HepG2 (cell line): ENCODE measurements at regions not wholly inside any gene's neighbourhood (a gene's known extent, or its start where the extent isn't known, plus 50 kb on each side); places are given as distances from the start of the nearest gene placed in this dataset.

Experiments used
- ATAC-seq: fragments of 200-7000 bp; cut with Tn5 transposase; 3 replicates; pipeline ENCODE4 v1.9.1; 2020; ENCODE audit warnings: mild to moderate bottlenecking, moderate library complexity
- BruUV-seq: library from RNA; stranded (reverse); fragments of 400-500 nt; replicated peaks from 2 replicates; lab custom pipeline; 2021; lab: Mats Ljungman, UMichigan
- CTCF ChIA-PET: fragments of 300-600 bp; formaldehyde crosslinking; extraction: SDS; loops from one replicate; lab custom pipeline; 2021; ENCODE audit warnings: low total read pairs, inconsistent platforms, low intra/inter-chr PET ratio; lab: Yijun Ruan, JAX
- POLR2A ChIA-PET: fragments of 350-600 bp; sonication (Branson Sonifier 250); formaldehyde crosslinking; loops from one replicate; lab custom pipeline; 2020; ENCODE audit warnings: antibody characterized with exemption, inconsistent platforms; lab: Yijun Ruan, JAX
- DNase-seq: peaks from one replicate; pipeline ENCODE4 v3.0.0-alpha.2; 2015; ENCODE audit warnings: low spot score
- FAIRE-seq: peaks from 3 replicates; lab custom pipeline; 2011; peaks lifted over from hg19 to GRCh38; lab: Jason Lieb, UNC
- H2AFZ ChIP-seq: one replicate; pipeline ENCODE4 v1.6.1; 2011; ENCODE audit warnings: low read length, inconsistent platforms
- H3K27ac ChIP-seq: fragments of 300-600 bp; 3 replicates; pipeline ENCODE4 v1.8.0; 2011; ENCODE audit warnings: mixed run types, mild to moderate bottlenecking, mixed read lengths, low read length, inconsistent platforms; ENCODE audit not compliant: insufficient read depth; ENCODE audit errors: extremely low read length
- H3K27me3 ChIP-seq, 2 experiments: fragments of 200-600 bp in 1 of 2; 2 replicates in 1 of 2; 3 replicates in 1 of 2; pipeline versions ENCODE4 v1.6.0 to v1.8.0; 2011; ENCODE audit warnings: low read length in 2 of 2, mild to moderate bottlenecking in 2 of 2, moderate library complexity in 2 of 2, inconsistent platforms in 1 of 2; ENCODE audit not compliant: insufficient read depth in 2 of 2, control insufficient read depth in 1 of 2
- H3K36me3 ChIP-seq, 2 experiments: fragments of 200-600 bp in 1 of 2; replicated peaks in 1 of 2; 2 replicates in 1 of 2; 3 replicates in 1 of 2; pipeline versions ENCODE4 v1.5.1 to v1.8.0; 2011; ENCODE audit warnings: low read length in 2 of 2, inconsistent platforms in 1 of 2; ENCODE audit not compliant: insufficient read depth in 2 of 2, control insufficient read depth in 1 of 2
- H3K4me1 ChIP-seq: 2 replicates; pipeline ENCODE4 v1.5.1; 2012; ENCODE audit warnings: low read length, inconsistent platforms; ENCODE audit not compliant: insufficient read depth
- H3K4me2 ChIP-seq: 2 replicates; pipeline ENCODE4 v1.6.0; 2011; ENCODE audit warnings: low read depth, low read length, inconsistent platforms
- H3K4me3 ChIP-seq, 3 experiments: fragments of 200-600 bp in 1 of 3; sonication (generic), shearing (Covaris generic) in 1 of 3; replicated peaks in 1 of 3; 2 replicates each; pipeline ENCODE4 v1.5.1; 2011 to 2016; ENCODE audit warnings: low read length in 3 of 3, inconsistent platforms in 2 of 3, low read depth in 2 of 3, mild to moderate bottlenecking in 2 of 3, control low read depth in 1 of 3, mixed read lengths in 1 of 3; ENCODE audit not compliant: insufficient read depth in 1 of 3
- H3K79me2 ChIP-seq: one replicate; pipeline ENCODE4 v1.6.1; 2011; ENCODE audit warnings: low read length, inconsistent platforms; ENCODE audit not compliant: insufficient read depth
- H3K9ac ChIP-seq: 2 replicates; pipeline ENCODE4 v1.6.0; 2011; ENCODE audit warnings: mild to moderate bottlenecking, low read depth, low read length, inconsistent platforms; ENCODE audit not compliant: insufficient read depth
- H3K9me3 ChIP-seq: 2 replicates; pipeline ENCODE4 v1.5.1; 2012; ENCODE audit warnings: mild to moderate bottlenecking, low read length
- H4K20me1 ChIP-seq: 2 replicates; pipeline ENCODE4 v1.6.0; 2011; ENCODE audit warnings: inconsistent platforms, mild to moderate bottlenecking, low read length, moderate library complexity; ENCODE audit not compliant: insufficient read depth
- FOXJ3 ChIP-seq: sonication (generic); formaldehyde crosslinking; IDR thresholded peaks from 2 replicates; pipeline ENCODE4 v1.4.0; 2020; ENCODE audit warnings: missing genetic modification reagents, mild to moderate bottlenecking, borderline replicate concordance
- HNRNPH1 ChIP-seq: fragments of 200-400 bp; formaldehyde crosslinking; optimal IDR thresholded peaks from 2 replicates; pipeline ENCODE3; 2017; ENCODE audit warnings: mild to moderate bottlenecking, low read depth, low read length
- SETDB1 ChIP-seq: sonication (generic); formaldehyde crosslinking; IDR thresholded peaks from 2 replicates; pipeline ENCODE4 v1.5.1; 2020; ENCODE audit warnings: missing genetic modification reagents, mild to moderate bottlenecking, borderline replicate concordance
- SOX5 ChIP-seq: IDR thresholded peaks from 2 replicates; pipeline ENCODE4 v1.6.1; 2016; ENCODE audit warnings: borderline replicate concordance
- ZNF329 ChIP-seq: sonication (generic); formaldehyde crosslinking; IDR thresholded peaks from 2 replicates; pipeline ENCODE4 v1.9.0; 2021; ENCODE audit warnings: low read depth, mild to moderate bottlenecking, missing genetic modification reagents
- WGBS: methylation state at CpG from one replicate; pipeline ENCODE4 v1.1.6; 2017; ENCODE audit warnings: low lambda C conversion rate; 5-methylcytosine and 5-hydroxymethylcytosine counted together
- in situ Hi-C: cut with HindIII; loops from 2 replicates; pipeline ENCODE4 v1.10.0; 2017; ENCODE audit warnings: low pct_unique_long_range_greater_than_20kb; ENCODE audit not compliant: extremely low pct_ligation_motif_present
- intact Hi-C: fragments of 100-400 bp; cut with micrococcal nuclease; formaldehyde crosslinking; loops from one replicate; pipeline ENCODE4 v1.10.0; 2022; ENCODE audit not compliant: unreplicated experiment

DNA sequence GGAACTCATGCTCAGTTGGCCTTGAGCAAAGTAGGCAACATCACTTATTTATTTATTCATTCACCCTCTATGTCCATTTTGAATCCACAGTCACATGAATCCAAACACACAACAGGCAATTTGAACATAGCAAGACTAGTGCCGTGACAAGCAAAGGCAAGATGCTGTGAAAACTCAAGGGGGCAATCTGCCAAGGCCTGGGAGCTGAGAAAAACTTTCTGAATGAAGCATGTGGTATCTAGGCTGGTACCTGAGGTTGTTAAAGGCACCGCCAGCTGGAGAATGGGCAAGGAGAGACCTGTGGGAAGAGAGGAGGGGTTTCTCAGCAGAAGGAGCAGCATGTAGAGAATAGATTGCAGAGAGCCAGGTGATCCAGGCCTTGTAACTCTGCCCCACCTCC is 98.3 kb upstream of the ATP10B start:
- FAIRE-seq (no peak), ATAC-seq (no peak), DNase-seq (no peak)
- no peaks in the 10 kb centered on the region for H3K4me1 ChIP-seq
- CTCF ChIA-PET = no interaction called here
- no peaks in the 10 kb centered on the region for H3K79me2 ChIP-seq
- 50% methylated on average over 2 of the region's 2 CpGs for WGBS
- no peak overlapping the region for H3K4me2 ChIP-seq
- no peak for TF ChIP-seq ZNF329 (CRISPR knock-in tag)
- no peak for TF ChIP-seq FOXJ3
- no peak for TF ChIP-seq SETDB1 (CRISPR knock-in tag)
- H3K9ac ChIP-seq = no peak overlapping the region
- in situ Hi-C loops (no loop called here), intact Hi-C loops (no loop called here)
- H3K27me3 ChIP-seq = no peaks in the 10 kb centered on the region; a peak in 1 of 5 replicates
- no peaks in the 10 kb centered on the region for H3K36me3 ChIP-seq
- peaks cover 7% of the 10 kb centered on the region; the same call in 1 of the 2 replicates for H3K9me3 ChIP-seq
- no peak overlapping the region for H3K4me3 ChIP-seq
- no peaks in the 10 kb centered on the region for H4K20me1 ChIP-seq
- no peak overlapping the region for H3K27ac ChIP-seq
- H2AFZ ChIP-seq = no peak overlapping the region
- BruUV-seq = no TSS peak
- POLR2A ChIA-PET = no interaction called here

- Histone ChIP-seq H3K9ac (no peak overlapping the region), H3K27me3 (no peaks in the 10 kb centered on the region), H3K27ac (no peak overlapping the region), H4K20me1 (no peaks in the 10 kb centered on the region), H3K4me3 (no peak overlapping the region), H3K9me3 (peaks cover 12% of the 10 kb centered on the region; the same call in 1 of the 2 replicates), H3K4me2 (no peak overlapping the region), H2AFZ (no peak overlapping the region), H3K79me2 (no peaks in the 10 kb centered on the region), H3K36me3 (no peaks in the 10 kb centered on the region), H3K4me1 (no peaks in the 10 kb centered on the region)
- BruUV-seq = no TSS peak
- ATAC-seq (no peak), FAIRE-seq (no peak), DNase-seq (no peak)
- TF ChIP-seq SOX5 (no peak), HNRNPH1 (no peak)
- intact Hi-C loops (no loop called here), in situ Hi-C loops (no loop called here)
- ChIA-PET CTCF (no interaction called here), POLR2A (no interaction called here)
- WGBS = 53% methylated on average over 5 of the region's 5 CpGs
Observed at GRCh38 chr5:160940725-160941124, 88.7 kb upstream of the ATP10B start.
